Pancreas (tissue), 10 donors: ENCODE measurements at regions not wholly inside any gene's neighbourhood (a gene's known extent, or its start where the extent isn't known, plus 50 kb on each side); places are given as distances from the start of the nearest gene placed in this dataset.

Experiments used
- ATAC-seq, 4 donors: fragments of 200-7000 bp; cut with Tn5 transposase; one replicate each; pipeline versions ENCODE4 v1.8.0 to v1.9.1; 2020; ENCODE audit warnings: mild to moderate bottlenecking in 4 of 4, moderate library complexity in 4 of 4
- DNase-seq, 6 donors: peaks; one replicate each; pipeline ENCODE4 v3.0.0-alpha.2; 2020
- FAIRE-seq: peaks from 2 replicates; lab custom pipeline; 2012; peaks lifted over from hg19 to GRCh38; lab: Jason Lieb, UNC
- H3K27ac ChIP-seq, 4 donors: fragments of 200-600 bp; sonication (generic); 1 replicate in 3 of 4; 2 replicates in 1 of 4; pipeline versions ENCODE4 v1.5.0 to v1.8.0; 2020
- H3K27me3 ChIP-seq, 4 donors: fragments of 200-600 bp; one replicate each; pipeline ENCODE4 v1.8.0; 2021
- H3K36me3 ChIP-seq, 3 donors: fragments of 200-600 bp; sonication (generic) in 1 of 3; one replicate each; pipeline versions ENCODE4 v1.5.0 to v1.8.0; 2020 to 2021
- H3K4me1 ChIP-seq, 3 donors: fragments of 200-600 bp; one replicate each; pipeline ENCODE4 v1.8.0; 2021
- H3K4me3 ChIP-seq, 4 donors: fragments of 200-600 bp; sonication (generic) in 2 of 4; one replicate each; pipeline versions ENCODE4 v1.5.0 to v1.8.0; 2020 to 2021
- H3K9me3 ChIP-seq, 4 donors: fragments of 200-600 bp; one replicate each; pipeline ENCODE4 v1.8.0; 2021
- WGBS, 2 donors: extraction: QIAGEN DNeasy Blood & Tissue Kit; methylation state at CpG; one replicate each; pipeline ENCODE4 v1.1.7; 2013; 5-methylcytosine and 5-hydroxymethylcytosine counted together
- intact Hi-C, 3 donors: fragments of 100-400 bp; cut with DNase I; formaldehyde crosslinking; loops; one replicate each; pipeline versions ENCODE4 v1.11.1 to v1.14.2; 2022
- TF ChIP-seq, protein P1 (sequence below), 4 donors: fragments of 200-600 bp; sonication (generic) in 3 of 4; IDR thresholded peaks; one replicate each; pipeline versions ENCODE4 v1.5.0 to v1.8.0; 2021; ENCODE audit warnings: antibody characterized with exemption in 4 of 4
- donor health status: healthy with polysubstance abuse.
- donor health status: DM: no; HTN: no; CAD: no; lungs with moderate emphysema.
- donor health status: DM: no; HTN: no; CAD: no.
- donor health status: control.
- donor health status: control.
- donor health status: Bipolar disorder and iron deficiency.
- donor health status: DM: yes; HTN: yes; CAD: no.
- donor health status: DM: no; HTN: no; CAD: no.
- donor health status: DM: no; HTN: no; CAD: no.
- donor health status: DM: yes; HTN: yes; CAD: no.

DNA sequence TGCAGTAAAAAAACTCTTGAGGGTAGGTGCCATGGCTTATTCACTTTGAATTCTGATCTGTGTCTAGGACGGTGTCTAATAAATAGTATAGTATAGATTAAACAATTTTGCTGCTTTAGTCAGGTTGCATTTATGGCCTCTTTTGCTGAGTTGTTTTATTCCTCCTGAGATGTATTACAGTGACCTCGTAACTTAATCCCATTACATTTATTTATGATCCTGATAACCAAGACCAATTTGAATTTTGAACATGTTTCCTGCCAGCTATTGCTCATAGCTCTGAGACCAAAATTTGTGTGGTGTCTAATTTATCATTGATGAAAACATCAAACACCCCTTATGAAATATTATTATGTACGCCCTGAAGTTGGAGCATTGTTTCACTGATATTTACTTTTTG is 381.9 kb upstream of the SEMA3C start:
- Histone ChIP-seq H3K27ac (no peak overlapping the region), H3K9me3 (no peaks in the 10 kb centered on the region), H3K4me3 (no peak overlapping the region), H3K36me3 (no peaks in the 10 kb centered on the region), H3K27me3 (no peaks in the 10 kb centered on the region), H3K4me1 (no peaks in the 10 kb centered on the region)
- intact Hi-C loops, result no loop called here
- TF ChIP-seq, protein P1, sequence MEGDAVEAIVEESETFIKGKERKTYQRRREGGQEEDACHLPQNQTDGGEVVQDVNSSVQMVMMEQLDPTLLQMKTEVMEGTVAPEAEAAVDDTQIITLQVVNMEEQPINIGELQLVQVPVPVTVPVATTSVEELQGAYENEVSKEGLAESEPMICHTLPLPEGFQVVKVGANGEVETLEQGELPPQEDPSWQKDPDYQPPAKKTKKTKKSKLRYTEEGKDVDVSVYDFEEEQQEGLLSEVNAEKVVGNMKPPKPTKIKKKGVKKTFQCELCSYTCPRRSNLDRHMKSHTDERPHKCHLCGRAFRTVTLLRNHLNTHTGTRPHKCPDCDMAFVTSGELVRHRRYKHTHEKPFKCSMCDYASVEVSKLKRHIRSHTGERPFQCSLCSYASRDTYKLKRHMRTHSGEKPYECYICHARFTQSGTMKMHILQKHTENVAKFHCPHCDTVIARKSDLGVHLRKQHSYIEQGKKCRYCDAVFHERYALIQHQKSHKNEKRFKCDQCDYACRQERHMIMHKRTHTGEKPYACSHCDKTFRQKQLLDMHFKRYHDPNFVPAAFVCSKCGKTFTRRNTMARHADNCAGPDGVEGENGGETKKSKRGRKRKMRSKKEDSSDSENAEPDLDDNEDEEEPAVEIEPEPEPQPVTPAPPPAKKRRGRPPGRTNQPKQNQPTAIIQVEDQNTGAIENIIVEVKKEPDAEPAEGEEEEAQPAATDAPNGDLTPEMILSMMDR (IDR thresholded peaks at IDR 0.05), result no peak
- DNase-seq, result no peak
- no peak for ATAC-seq
- WGBS, 2 donors, result 59 to 72% methylated on average over 3 of the region's 3 CpGs
- FAIRE-seq, result no peak

DNA sequence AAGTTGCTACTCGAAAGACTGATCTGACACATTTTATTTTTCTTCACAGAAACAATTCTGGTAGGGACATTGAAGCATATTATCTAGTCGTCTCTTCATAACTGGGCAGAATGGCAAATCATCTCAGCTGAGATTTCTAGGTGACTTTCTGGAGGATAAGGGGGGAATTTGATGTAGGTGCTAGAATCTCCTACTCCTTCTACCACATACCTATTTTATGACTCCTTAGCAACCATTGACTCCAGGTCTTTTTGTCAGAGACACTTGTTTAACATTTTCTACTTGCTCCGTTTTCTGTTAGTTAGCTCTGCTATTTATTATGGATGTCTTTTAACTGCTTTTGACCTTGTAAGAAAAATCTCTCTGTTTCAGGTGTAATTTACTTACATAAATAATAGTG is 380.9 kb upstream of the SEMA3C start:
- intact Hi-C loops, result no loop called here
- FAIRE-seq (no peak), DNase-seq (no peak), ATAC-seq (no peak)
- Histone ChIP-seq H3K27me3 (no peaks in the 10 kb centered on the region), H3K27ac (no peak overlapping the region), H3K4me3 (no peak overlapping the region), H3K36me3 (no peaks in the 10 kb centered on the region), H3K4me1 (no peaks in the 10 kb centered on the region), H3K9me3 (no peaks in the 10 kb centered on the region)
- TF ChIP-seq, protein P1 (IDR thresholded peaks at IDR 0.05), result no peak
- 39 to 56% methylated on average over 3 of the region's 3 CpGs for WGBS, 2 donors

DNA sequence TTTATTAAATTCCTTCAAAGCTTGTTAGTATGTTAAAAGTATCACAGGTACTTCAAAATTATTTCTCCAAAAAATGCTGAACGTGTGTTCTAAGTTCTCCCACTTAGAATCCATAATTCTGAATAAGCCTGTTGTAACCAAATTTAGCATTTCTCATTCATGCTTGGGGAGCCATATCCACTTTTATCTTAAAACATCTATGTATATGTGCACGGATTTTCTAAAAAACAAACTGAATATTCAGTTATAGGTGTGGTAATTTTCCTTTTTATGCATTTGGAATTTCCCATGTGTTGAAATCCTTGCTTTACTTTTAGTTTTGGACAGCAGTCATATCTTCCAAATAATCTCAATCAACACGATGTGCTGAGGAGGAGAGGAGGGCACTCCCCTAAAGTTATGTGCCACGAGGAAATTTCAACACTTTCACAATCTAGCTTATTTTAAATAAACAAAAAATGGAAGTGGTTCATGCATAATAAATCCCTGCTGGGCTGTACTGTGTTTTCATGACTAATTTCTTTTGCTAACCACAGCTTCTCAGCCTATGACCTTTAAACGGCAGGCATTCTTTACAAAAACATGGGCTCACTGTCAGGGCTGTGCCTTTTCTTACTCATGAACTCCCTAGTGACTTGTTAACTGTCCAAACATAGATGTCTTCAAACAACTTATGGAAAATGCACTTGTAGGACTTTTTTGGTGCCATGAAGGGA is 380.3 kb upstream of the SEMA3C start:
- H3K4me1 ChIP-seq, result no peaks in the 10 kb centered on the region
- H3K4me3 ChIP-seq, result no peak overlapping the region
- DNase-seq (no peak), FAIRE-seq (no peak), ATAC-seq (peak in 3 of 4 donors; percentile 50 to 80 (median 51))
- WGBS, 2 donors, result 21 to 29% methylated on average over 5 of the region's 5 CpGs
- no peaks in the 10 kb centered on the region for H3K36me3 ChIP-seq
- intact Hi-C loops, result no loop called here
- H3K9me3 ChIP-seq, result no peaks in the 10 kb centered on the region
- no peak overlapping the region for H3K27ac ChIP-seq
- no peaks in the 10 kb centered on the region for H3K27me3 ChIP-seq
- TF ChIP-seq, protein P1 (IDR thresholded peaks at IDR 0.05), result no peak

- Histone ChIP-seq H3K9me3 (no peaks in the 10 kb centered on the region), H3K36me3 (no peaks in the 10 kb centered on the region), H3K27ac (no peak overlapping the region), H3K4me3 (no peak overlapping the region), H3K4me1 (no peaks in the 10 kb centered on the region), H3K27me3 (no peaks in the 10 kb centered on the region)
- intact Hi-C loops, result no loop called here
- WGBS, 2 donors, result 42 to 43% methylated on average over 2 of the region's 2 CpGs
- FAIRE-seq (no peak), DNase-seq (no peak), ATAC-seq (no peak)
- TF ChIP-seq, protein P1 (IDR thresholded peaks at IDR 0.05), result no peak
Measured at GRCh38 chr7:81297317-81297716, 378.5 kb upstream of the SEMA3C start.

DNA sequence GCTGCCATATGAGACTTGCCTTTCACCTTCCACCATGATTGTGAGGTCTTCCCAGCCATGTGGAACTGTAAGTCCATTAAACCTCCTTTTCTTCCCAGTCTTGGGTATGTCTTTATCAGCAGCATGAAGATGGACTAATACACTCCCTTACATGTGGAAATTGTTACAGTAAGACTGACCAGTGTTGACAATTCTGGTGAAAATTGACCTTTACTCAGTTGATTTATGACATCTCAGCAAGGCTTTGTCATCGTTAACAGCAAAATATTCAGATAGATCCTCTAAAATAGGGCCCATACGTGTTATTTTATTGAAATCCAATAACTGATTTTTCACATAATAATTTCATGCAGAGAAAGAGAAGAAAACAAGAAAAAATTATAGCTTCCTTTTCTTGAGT is 377.9 kb upstream of the SEMA3C start:
- FAIRE-seq (no peak), DNase-seq (no peak), ATAC-seq (no peak)
- Histone ChIP-seq H3K4me3 (no peak overlapping the region), H3K9me3 (no peaks in the 10 kb centered on the region), H3K27me3 (no peaks in the 10 kb centered on the region), H3K36me3 (no peaks in the 10 kb centered on the region), H3K4me1 (no peaks in the 10 kb centered on the region), H3K27ac (no peak overlapping the region)
- 58 to 85% methylated on average over 2 of the region's 2 CpGs for WGBS, 2 donors
- intact Hi-C loops, result no loop called here
- TF ChIP-seq, protein P1 (IDR thresholded peaks at IDR 0.05), result no peak
